Breast epithelium (tissue), 4 donors: ENCODE measurements at regions not wholly inside any gene's neighbourhood (a gene's known extent, or its start where the extent isn't known, plus 50 kb on each side); places are given as distances from the start of the nearest gene placed in this dataset.

Source experiments
- DNase-seq, 2 donors: peaks; one replicate each; pipeline ENCODE4 v3.0.0-alpha.2; 2019; ENCODE audit warnings: low spot score in 2 of 2
- H3K27ac ChIP-seq, 2 donors: fragments of 200-600 bp; sonication (generic) in 1 of 2; one replicate each; pipeline ENCODE4 v1.5.1; 2016 to 2019; ENCODE audit warnings: mild to moderate bottlenecking in 1 of 2
- H3K27me3 ChIP-seq, 2 donors: fragments of 200-600 bp; sonication (generic) in 1 of 2; one replicate each; pipeline versions ENCODE4 v1.5.1 to v1.6.0; 2017 to 2019; ENCODE audit warnings: control low read depth in 1 of 2, mild to moderate bottlenecking in 1 of 2
- H3K36me3 ChIP-seq: fragments of 200-600 bp; one replicate; pipeline ENCODE4 v1.5.1; 2019
- H3K4me1 ChIP-seq, 2 donors: fragments of 200-600 bp; sonication (generic); one replicate each; pipeline ENCODE4 v1.5.1; 2016 to 2019; ENCODE audit warnings: control low read depth in 1 of 2
- H3K4me3 ChIP-seq, 3 donors: fragments of 200-600 bp; sonication (generic); 1 replicate in 2 of 3; 2 replicates in 1 of 3; pipeline ENCODE4 v1.5.1; 2016 to 2019; ENCODE audit warnings: mild to moderate bottlenecking in 3 of 3, moderate library complexity in 2 of 3
- H3K9me3 ChIP-seq, 2 donors: fragments of 200-600 bp; sonication (generic) in 1 of 2; one replicate each; pipeline ENCODE4 v1.5.1; 2016 to 2019; ENCODE audit warnings: control low read depth in 1 of 2
- POLR2A ChIP-seq: fragments of 450-650 bp; IDR thresholded peaks from one replicate; pipeline ENCODE4 v1.6.1; 2016; ENCODE audit warnings: antibody characterized with exemption, mild to moderate bottlenecking, moderate library complexity
- POLR2AphosphoS5 ChIP-seq, 3 donors: sonication (generic); formaldehyde crosslinking; IDR thresholded peaks; one replicate each; pipeline ENCODE4 v1.6.1; 2017; ENCODE audit warnings: antibody characterized with exemption in 3 of 3
- intact Hi-C: fragments of 100-400 bp; cut with DNase I; formaldehyde crosslinking; loops from one replicate; pipeline ENCODE4 v1.15.1; 2023; ENCODE audit warnings: low total_unique reads
- TF ChIP-seq, protein P1 (sequence below), 3 donors: fragments of 450-650 bp; IDR thresholded peaks; one replicate each; pipeline ENCODE4 v1.5.1; 2016 to 2017; ENCODE audit warnings: antibody characterized with exemption in 3 of 3, mild to moderate bottlenecking in 3 of 3, moderate library complexity in 3 of 3

DNA sequence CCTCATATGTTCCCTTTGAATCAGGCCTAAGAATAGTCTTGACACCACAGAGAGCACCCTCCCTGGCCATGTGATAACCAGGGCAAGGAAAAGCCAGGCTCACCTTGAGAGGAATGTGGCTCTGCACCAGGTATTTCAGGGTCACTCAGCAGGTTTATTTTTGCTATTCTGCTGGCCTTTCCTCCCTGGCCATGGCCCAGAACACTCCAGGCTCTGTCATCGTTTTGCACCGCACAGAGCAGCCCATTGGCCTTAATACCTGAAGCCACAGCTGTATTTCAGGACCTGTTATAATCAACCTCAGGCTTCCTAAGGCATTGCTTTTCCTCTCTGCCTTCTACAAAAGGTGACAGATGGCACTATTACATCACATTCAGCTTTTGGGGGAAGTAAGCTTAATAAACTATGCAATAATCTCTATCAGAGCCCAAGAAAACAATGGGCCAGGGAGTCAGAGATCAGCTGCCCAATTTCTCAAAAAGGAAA, 668.3 kb downstream of the IRS1 start:
- no peak overlapping the region for H3K4me3 ChIP-seq
- peak overlapping the region; percentile 28 to 73 for H3K27ac ChIP-seq
- peak in 1 of 2 donors; percentile 75 for DNase-seq
- H3K36me3 ChIP-seq, result no peaks in the 10 kb centered on the region
- H3K27me3 ChIP-seq, result no peaks in the 10 kb centered on the region
- TF ChIP-seq POLR2AphosphoS5 (IDR thresholded peaks at IDR 0.05) (peak in 1 of 3 donors; percentile 45), POLR2A (no peak)
- H3K4me1 ChIP-seq, result no peaks in the 10 kb centered on the region
- intact Hi-C loops, result no loop called here
- H3K9me3 ChIP-seq, result no peaks in the 10 kb centered on the region

DNA sequence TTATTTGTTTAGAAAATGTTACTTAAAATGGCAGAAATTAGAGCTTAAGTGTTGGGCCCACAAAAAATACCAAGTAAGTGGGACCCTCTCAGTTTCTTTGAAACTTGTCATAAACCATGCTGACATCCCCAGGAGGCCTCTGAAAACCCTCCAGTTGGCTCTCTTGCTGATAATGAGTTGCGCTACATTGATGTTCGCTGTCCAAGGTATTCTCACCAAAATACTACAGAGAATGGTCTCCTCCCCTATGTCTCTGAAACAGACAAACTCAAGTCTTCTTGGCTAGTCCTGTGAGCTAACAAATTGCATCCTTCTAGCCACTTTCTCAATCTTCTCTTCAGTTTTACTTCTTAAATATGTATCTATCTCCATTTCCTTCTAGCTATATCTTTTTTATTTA, 669.4 kb downstream of the IRS1 start:
- TF ChIP-seq POLR2A (no peak), POLR2AphosphoS5 (IDR thresholded peaks at IDR 0.05) (no peak)
- TF ChIP-seq, protein P1, sequence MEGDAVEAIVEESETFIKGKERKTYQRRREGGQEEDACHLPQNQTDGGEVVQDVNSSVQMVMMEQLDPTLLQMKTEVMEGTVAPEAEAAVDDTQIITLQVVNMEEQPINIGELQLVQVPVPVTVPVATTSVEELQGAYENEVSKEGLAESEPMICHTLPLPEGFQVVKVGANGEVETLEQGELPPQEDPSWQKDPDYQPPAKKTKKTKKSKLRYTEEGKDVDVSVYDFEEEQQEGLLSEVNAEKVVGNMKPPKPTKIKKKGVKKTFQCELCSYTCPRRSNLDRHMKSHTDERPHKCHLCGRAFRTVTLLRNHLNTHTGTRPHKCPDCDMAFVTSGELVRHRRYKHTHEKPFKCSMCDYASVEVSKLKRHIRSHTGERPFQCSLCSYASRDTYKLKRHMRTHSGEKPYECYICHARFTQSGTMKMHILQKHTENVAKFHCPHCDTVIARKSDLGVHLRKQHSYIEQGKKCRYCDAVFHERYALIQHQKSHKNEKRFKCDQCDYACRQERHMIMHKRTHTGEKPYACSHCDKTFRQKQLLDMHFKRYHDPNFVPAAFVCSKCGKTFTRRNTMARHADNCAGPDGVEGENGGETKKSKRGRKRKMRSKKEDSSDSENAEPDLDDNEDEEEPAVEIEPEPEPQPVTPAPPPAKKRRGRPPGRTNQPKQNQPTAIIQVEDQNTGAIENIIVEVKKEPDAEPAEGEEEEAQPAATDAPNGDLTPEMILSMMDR (IDR thresholded peaks at IDR 0.05), result no peak
- H3K27me3 ChIP-seq, result no peaks in the 10 kb centered on the region
- DNase-seq, result no peak
- no peaks in the 10 kb centered on the region for H3K9me3 ChIP-seq
- peaks cover 0 to 3% of the 10 kb centered on the region in 2 donors for H3K4me1 ChIP-seq
- H3K4me3 ChIP-seq, result no peak overlapping the region
- intact Hi-C loops, result no loop called here
- H3K36me3 ChIP-seq, result no peaks in the 10 kb centered on the region
- H3K27ac ChIP-seq, result no peak overlapping the region

DNA sequence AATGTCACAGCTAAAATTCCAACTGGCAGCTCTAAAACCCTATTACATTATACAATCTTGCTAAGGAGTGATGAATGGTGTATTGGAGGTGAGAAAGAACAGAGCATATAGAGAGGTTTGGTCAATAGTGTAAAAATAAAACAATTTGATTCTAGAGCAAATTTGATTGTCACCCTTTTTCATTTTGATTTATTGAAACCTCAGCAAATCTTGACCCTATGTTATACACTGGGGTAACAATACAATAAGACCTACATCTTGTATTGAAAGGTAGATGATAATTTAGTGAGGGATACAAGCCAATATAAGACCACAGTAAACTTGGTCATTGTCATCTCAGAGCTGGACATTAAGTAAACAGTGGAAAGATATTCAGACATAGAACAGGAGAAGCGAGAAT, 671.9 kb downstream of the IRS1 start:
- intact Hi-C loops, result no loop called here
- Histone ChIP-seq H3K36me3 (no peaks in the 10 kb centered on the region), H3K9me3 (no peaks in the 10 kb centered on the region), H3K27me3 (no peaks in the 10 kb centered on the region), H3K4me1 (peaks cover 0 to 3% of the 10 kb centered on the region in 2 donors), H3K27ac (no peak overlapping the region), H3K4me3 (no peak overlapping the region)
- TF ChIP-seq, protein P1 (IDR thresholded peaks at IDR 0.05), result no peak
- TF ChIP-seq POLR2AphosphoS5 (IDR thresholded peaks at IDR 0.05) (no peak), POLR2A (no peak)
- no peak for DNase-seq

DNA sequence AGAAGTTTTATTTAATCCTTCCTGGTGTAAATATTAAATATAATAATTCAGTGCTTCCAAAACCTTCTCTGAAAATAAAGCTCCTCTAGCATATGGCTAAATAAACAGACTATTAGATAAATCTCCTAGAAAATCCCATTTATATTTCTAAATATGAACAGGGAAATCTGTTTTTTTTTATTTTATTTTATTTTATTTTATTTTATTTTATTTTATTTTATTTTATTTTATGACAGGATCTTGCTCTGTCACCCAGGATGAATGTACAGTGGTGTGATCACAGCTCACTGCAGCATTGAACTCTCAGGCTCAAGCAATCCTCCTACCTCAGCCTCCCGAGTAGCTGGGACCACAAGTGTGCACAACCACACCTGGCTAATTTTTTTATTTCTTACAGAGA, 673.5 kb downstream of the IRS1 start:
- H3K36me3 ChIP-seq, result no peaks in the 10 kb centered on the region
- H3K9me3 ChIP-seq, result no peaks in the 10 kb centered on the region
- peaks cover 0 to 3% of the 10 kb centered on the region in 2 donors for H3K4me1 ChIP-seq
- no peak overlapping the region for H3K4me3 ChIP-seq
- peak overlapping the region in 1 of 2 donors; percentile 46 for H3K27ac ChIP-seq
- no peaks in the 10 kb centered on the region for H3K27me3 ChIP-seq
- no peak for DNase-seq
- TF ChIP-seq POLR2A (no peak), POLR2AphosphoS5 (IDR thresholded peaks at IDR 0.05) (no peak)
- TF ChIP-seq, protein P1 (IDR thresholded peaks at IDR 0.05), result no peak
- intact Hi-C loops, result no loop called here

DNA sequence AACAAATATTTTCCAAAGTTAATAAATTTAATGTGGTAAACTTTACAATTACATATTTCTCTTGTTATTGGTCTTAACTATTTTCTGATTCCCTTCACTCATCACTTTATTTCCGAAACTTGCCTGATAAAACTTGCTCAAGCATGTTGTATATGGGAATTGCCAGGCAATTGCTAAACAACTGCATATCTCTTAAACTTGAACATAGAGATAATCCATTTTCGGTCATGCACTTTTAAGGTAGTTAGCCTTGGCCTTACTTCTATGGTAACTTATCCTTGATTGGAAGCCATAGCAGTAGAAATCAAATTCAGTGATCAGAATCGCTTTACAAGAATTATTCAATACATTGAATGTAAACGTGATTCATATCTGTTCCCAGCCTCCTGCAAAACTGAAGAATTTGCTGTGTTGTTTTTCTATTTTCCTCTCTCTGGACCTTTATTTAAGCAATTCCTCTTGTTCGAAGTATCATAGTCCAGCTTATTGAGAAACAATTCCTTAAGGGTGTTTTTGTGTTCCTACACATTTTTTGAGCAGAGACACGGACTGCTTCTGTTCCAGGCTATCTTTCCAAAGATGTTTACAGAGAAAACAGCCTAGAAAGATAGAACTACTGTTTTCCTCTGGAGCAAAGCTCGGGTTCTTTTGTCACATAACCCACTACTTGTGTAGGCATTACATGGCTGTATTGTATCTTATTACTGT, 674.3 kb downstream of the IRS1 start:
- peaks cover 0 to 3% of the 10 kb centered on the region in 2 donors for H3K4me1 ChIP-seq
- no peaks in the 10 kb centered on the region for H3K36me3 ChIP-seq
- intact Hi-C loops, result no loop called here
- no peak for DNase-seq
- H3K27me3 ChIP-seq, result no peaks in the 10 kb centered on the region
- no peaks in the 10 kb centered on the region for H3K9me3 ChIP-seq
- TF ChIP-seq, protein P1 (IDR thresholded peaks at IDR 0.05), result no peak
- no peak for TF ChIP-seq POLR2A
- TF ChIP-seq POLR2AphosphoS5 (IDR thresholded peaks at IDR 0.05), result no peak
- H3K27ac ChIP-seq, result peak overlapping the region; percentile 46 to 59
- no peak overlapping the region for H3K4me3 ChIP-seq
